BE2C (cell line): ENCODE measurements at regions not wholly inside any gene's neighbourhood (a gene's known extent, or its start where the extent isn't known, plus 50 kb on each side); places are given as distances from the start of the nearest gene placed in this dataset.

Experiments used
- DNase-seq: peaks from one replicate; pipeline ENCODE4 v3.0.0-alpha.2; 2020
- H3K27me3 ChIP-seq: fragments of 250-450 bp; sonication (Bioruptor Pico); 2 replicates; pipeline ENCODE4 v1.5.1; 2020; ENCODE audit warnings: mild to moderate bottlenecking
- H3K36me3 ChIP-seq: fragments of 250-450 bp; sonication (Bioruptor Pico); 2 replicates; pipeline ENCODE4 v1.5.1; 2020; ENCODE audit warnings: mild to moderate bottlenecking
- H3K4me1 ChIP-seq: fragments of 250-450 bp; sonication (Bioruptor Pico); 2 replicates; pipeline ENCODE4 v1.5.1; 2020
- H3K4me3 ChIP-seq: 2 replicates; pipeline ENCODE4 v1.5.1; 2011; ENCODE audit warnings: low read depth, low read length
- H3K9me3 ChIP-seq: fragments of 250-450 bp; sonication (Bioruptor Pico); 2 replicates; pipeline ENCODE4 v1.5.1; 2020
- CTCF ChIP-seq: IDR thresholded peaks from 2 replicates; pipeline ENCODE4 v1.5.1; 2012; ENCODE audit warnings: mild to moderate bottlenecking, low read depth, low read length

- Histone ChIP-seq H3K27me3 (no peaks in the 10 kb centered on the region), H3K9me3 (peaks cover 4% of the 10 kb centered on the region), H3K4me1 (no peaks in the 10 kb centered on the region), H3K36me3 (no peaks in the 10 kb centered on the region), H3K4me3 (no peak overlapping the region)
- DNase-seq: no peak
- TF ChIP-seq CTCF: no peak
Measured at GRCh38 chr16:79870016-79870886, 269.7 kb upstream of the MAF start.

DNA sequence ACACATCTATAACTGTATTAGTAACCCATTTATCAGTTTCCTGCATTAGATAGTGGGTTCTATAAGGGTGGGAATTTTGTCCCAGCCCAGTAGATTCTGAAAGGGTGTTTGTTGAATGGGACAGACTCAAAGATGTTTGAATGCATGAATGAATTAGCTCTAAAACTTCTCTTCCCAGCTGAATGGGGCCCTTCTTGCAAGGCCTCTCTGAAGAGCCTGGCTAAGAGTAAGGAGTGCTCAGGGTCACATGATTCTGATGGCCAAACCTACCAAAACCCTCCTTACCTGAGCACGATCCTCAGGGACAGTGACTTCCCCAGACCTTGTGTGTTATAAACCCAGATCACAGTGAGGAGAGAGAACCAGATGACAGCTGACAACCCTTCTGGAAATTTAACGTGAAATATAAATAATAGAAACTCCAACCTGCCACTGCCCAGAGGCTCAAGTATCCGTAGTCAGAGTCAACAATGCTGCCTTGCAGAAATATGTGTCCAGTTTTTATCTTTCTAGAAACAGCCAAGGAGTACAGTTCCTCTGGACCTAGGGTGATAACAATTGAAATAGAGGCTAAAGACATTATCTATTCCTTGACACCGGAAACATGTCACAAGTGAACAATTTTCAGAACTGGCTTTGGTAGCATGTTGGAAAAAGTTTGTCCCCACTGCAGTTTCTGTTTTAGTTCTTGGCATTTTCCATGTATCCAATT lies 268.9 kb upstream of the MAF start:
- H3K4me3 ChIP-seq: no peak overlapping the region
- no peaks in the 10 kb centered on the region for H3K4me1 ChIP-seq
- H3K27me3 ChIP-seq: no peaks in the 10 kb centered on the region
- TF ChIP-seq CTCF: no peak
- H3K36me3 ChIP-seq: no peaks in the 10 kb centered on the region
- peaks cover under 1% of the 10 kb centered on the region for H3K9me3 ChIP-seq
- no peak for DNase-seq

DNA sequence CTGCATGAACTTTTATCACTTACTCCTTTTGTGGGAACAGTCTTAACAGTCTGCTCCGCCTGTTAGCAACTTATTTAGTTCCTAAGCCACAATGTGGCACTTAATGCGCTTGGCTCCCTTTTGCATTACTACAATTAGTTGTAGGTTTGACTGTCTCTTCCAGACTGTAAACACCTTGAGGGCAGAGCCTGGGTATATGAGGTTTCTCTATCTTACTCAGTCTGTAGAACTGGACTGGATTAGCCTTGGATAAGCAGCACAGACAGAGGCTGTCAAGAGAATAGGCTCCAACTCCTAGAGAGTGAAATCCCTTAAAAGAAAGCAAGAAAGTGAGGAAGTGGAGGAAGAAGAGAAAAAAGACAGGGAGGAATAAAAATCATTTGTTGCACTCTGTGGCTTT lies 268.3 kb upstream of the MAF start:
- Histone ChIP-seq H3K27me3 (no peaks in the 10 kb centered on the region), H3K36me3 (no peaks in the 10 kb centered on the region), H3K9me3 (no peaks in the 10 kb centered on the region; the same call in 1 of the 2 replicates), H3K4me3 (no peak overlapping the region), H3K4me1 (no peaks in the 10 kb centered on the region)
- TF ChIP-seq CTCF: no peak
- no peak for DNase-seq

DNA sequence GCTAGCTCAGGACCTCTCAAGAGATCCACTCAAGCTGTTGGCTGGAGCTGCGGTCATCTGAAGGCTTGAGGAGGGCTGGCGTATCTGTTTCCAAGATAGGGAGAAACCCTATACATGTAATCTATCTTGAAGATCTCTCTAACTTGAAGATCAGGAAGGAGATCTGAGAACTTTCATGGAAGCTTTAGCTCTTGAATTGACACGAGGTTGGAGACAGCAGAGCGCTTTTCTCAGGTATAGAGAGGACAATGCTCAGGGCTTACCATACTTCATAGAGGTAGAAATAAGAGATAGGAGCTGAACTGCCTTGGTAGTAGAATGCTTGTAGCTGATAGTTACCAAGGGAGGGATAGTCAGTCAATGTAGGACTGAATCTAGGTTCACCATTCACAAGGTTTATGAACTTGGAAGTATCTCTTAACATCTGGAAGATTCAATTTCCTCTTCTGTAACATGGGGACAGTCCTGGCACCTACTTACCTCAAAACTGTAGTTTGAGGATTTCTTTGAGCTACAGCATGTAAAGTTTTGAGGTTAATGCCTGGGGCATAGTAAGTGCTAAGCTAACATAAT lies 267.0 kb upstream of the MAF start:
- Histone ChIP-seq H3K36me3 (no peaks in the 10 kb centered on the region), H3K27me3 (no peaks in the 10 kb centered on the region), H3K4me3 (no peak overlapping the region), H3K4me1 (no peaks in the 10 kb centered on the region), H3K9me3 (no peaks in the 10 kb centered on the region; the same call in 1 of the 2 replicates)
- DNase-seq: no peak
- TF ChIP-seq CTCF: no peak

DNA sequence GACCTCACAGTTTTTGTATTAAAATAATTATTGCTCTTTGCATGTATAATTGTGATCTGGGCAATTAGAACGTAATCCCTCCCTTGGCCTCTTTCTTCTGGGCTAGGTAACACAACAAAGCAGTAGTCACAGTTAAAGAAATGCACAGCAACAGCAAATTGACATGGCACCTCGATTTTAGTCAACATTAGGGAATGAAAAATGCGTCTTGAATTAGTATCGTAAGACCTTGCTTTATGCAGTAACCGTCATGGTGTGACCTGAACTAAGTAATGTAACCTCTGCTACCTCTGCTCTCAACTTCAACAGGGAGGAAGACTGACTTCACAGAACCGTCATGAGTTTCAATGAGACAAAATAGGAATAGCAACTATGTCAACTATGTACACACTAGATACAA lies 265.4 kb upstream of the MAF start:
- Histone ChIP-seq H3K4me1 (no peaks in the 10 kb centered on the region), H3K9me3 (no peaks in the 10 kb centered on the region; the same call in 1 of the 2 replicates), H3K4me3 (no peak overlapping the region), H3K27me3 (no peaks in the 10 kb centered on the region), H3K36me3 (no peaks in the 10 kb centered on the region)
- TF ChIP-seq CTCF: no peak
- DNase-seq: no peak
